GM21786 (cell line): ENCODE measurements at regions not wholly inside any gene's neighbourhood (a gene's known extent, or its start where the extent isn't known, plus 50 kb on each side); places are given as distances from the start of the nearest gene placed in this dataset.
"Not testable (repeated sequence)": the region's sequence is repeated elsewhere in the genome, so short reads cannot be mapped to it uniquely, and the experiment has no call there.

Experiments
- ATAC-seq: cut with Tn5 transposase; IDR thresholded peaks from one replicate; pipeline ENCODE4 v1.9.1; 2021; ENCODE audit not compliant: unreplicated experiment

- ATAC-seq, result no peak
These were observed 103.1 kb upstream of the SULF2 start for GRCh38 chr20:47888351-47888750.

DNA sequence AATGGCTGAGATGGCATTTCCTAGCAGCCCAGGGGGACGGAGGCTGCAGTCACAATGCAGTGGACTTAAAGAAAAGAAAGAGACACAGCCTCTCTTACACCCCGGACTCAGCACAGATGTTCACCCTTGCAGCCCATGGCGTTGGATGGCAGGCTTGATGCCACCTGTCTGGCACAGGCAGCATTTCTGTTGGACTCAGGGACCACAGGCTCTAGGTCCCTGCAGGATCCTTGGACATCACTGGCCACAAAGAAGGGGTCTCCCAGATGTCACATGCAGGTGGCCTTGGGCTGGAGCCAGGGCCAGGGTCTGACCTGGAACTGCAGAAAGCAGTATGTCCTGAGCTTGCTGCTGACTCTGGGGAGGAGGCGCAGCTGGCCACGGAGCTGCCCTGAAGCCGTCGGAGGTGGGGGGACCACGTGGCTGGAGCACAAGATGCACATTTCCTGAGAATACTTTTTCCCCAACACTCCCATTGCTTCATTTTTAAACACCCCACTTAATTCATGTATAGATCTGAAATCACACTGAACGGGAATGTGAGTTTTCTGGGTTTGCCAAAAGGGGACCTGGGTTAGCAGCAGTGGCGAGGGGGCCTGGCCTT, 102.3 kb upstream of the SULF2 start:
- no peak for ATAC-seq

DNA sequence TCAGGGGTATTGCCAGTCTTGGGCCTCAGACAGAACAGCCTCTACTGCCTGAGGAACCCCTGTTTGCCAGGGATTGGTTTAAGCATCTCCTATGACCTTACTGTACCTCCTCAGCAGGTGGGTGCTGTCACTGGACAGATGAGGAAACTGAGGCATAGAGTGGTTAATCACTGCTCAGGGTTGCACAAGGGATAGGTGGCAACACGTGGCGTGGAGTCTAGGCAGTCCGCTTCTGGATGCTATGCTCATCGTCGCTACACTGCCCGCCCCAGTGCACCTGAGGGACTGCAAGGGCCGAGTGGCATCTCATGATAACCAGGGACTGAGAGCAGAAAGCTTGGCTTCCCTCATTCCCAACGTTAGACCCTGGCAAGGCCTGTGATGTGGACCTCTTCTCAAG, 101.8 kb upstream of the SULF2 start:
- no peak for ATAC-seq

GRCh38 chr20:47886454-47887041, 101.3 kb upstream of the SULF2 start:
- ATAC-seq, result no peak

- no peak for ATAC-seq
These were observed 100.7 kb upstream of the SULF2 start for GRCh38 chr20:47885909-47886453.

DNA sequence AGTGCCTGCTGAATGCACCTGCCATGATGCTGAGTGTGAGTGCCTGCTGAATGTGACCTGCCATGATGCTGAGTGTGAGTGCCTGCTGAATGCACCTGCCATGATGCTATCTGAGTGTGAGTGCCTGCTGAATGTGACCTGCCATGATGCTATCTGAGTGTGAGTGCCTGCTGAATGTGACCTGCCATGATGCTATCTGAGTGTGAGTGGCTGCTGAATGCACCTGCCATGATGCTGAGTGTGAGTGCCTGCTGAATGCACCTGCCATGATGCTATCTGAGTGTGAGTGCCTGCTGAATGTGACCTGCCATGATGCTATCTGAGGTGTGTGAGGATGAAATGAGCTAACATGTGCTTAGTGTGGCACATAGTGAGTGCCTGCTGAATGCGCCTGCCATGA, 98.7 kb upstream of the SULF2 start:
- ATAC-seq, result not testable (repeated sequence)

GRCh38 chr20:47883186-47883585, 97.9 kb upstream of the SULF2 start:
- ATAC-seq, result no peak

DNA sequence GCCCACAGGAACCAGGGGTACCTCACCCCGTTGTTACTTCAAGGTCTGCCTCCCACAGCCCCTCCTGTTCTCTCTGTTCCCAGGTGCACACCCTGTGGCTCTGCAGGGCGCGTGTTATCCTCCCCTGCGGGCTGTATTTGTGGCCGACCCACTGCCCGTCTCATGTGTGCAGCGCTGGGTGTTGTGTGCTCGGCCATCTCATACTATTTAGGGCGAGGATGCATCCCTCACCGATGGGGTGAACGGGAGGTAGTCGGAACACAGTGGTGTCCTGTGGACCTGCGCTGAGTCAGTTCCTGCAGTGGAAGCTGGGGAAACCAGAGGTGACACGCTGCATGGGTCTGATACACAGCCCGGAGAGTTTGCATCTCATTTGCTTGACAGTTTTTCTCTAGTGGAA, 94.5 kb upstream of the SULF2 start:
- no peak for ATAC-seq

DNA sequence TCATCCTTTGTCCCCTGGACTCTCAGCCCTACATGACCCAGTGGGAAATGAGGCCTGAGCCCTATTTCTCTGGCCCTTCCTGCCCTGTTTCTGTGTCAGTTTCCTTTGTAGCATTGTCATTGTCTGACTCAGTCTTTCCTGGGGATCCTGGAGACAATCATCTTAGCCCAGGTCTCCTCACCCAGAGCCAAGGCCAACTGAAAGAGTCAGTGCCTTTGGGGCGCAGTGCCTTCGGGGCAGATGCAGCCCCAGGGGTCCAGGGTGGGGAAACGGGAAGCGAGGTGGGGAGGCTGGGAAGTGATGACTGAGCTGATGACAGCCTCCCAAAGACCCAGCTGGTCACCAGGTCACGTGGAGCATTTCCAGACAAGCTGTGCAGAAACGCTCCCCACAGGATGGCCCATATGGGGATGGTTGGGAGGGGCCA, 93.3 kb upstream of the SULF2 start:
- no peak for ATAC-seq

DNA sequence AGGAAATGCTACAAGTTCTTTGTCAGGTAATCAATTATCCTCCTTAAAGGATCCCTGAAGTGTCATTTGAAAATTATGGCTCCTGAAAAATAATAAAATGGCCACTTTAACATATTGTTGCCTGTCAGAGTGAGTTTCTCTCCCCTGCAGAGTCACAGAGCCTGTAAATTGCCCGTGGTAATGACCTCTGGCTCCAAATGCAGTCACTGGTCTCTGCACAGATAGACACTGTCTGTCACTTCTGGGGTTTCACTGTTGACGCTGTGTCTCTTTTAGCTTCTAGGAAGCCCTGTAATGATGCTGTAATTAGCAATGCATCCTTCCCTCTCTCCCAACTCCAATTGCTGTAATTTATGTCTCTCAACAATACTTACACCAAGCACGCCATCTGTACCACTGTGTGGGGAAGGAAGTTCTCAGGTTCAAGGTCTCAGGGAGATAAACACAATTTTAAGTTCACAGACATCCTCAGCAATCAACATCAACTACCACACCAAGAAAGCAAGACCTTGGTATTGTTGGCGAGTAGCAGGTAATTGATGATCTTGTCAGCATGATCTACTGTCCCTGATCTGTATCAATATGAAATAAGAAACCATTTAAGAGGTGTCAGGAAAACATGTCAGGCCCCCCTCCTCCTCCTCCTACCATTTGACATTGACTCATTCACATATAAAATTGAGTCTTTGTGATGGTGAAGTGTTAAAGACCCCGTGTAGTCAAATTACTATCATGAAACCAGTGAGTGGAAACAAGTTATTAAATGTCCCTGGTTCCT, 91.2 kb upstream of the SULF2 start:
- ATAC-seq, result no peak

GRCh38 chr20:47875297-47876025, 90.2 kb upstream of the SULF2 start:
- no peak for ATAC-seq

DNA sequence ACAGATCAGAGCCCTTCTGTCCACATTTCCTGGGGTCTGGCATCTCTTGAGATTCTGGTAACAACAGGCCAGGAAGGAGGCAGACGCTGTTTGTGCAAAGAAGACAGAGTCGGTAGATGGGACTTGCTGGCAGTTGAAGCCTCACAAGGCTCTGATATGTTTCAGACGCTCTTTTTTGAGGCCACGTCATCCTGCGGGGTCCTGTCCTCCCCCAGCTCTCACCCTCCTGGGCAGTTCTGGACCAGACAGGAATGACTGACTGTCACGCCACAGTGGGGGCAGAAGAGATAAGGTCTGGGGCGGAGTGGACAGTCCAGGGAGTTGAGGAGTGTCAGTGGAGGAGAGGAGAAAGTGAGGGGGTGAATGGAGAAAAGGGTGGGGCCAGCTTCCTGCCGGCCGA, 87.1 kb upstream of the SULF2 start:
- no peak for ATAC-seq

GRCh38 chr20:47870475-47870874, 85.2 kb upstream of the SULF2 start:
- no peak for ATAC-seq

DNA sequence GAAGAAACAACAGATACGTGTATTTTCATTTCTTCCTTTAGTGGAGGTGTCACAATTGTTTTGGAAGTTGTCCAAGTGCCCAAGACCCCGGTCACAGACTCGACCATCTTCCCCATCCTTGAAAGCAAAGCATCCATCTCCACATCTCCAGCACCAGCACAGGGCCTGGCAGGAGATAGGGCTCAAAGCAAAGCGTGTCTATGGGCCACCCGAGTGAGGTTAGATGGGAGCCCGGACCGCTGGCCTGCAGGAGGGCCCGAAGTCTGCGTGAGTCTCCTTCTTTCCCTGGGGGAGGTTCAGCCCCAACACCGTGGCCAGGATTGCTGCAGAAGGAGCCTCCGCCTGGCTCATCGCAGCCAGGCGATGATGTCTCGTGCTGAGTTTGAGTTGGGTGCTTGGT, 83.5 kb upstream of the SULF2 start:
- ATAC-seq, result no peak

GRCh38 chr20:47868236-47868635, 83.0 kb upstream of the SULF2 start:
- no peak for ATAC-seq

DNA sequence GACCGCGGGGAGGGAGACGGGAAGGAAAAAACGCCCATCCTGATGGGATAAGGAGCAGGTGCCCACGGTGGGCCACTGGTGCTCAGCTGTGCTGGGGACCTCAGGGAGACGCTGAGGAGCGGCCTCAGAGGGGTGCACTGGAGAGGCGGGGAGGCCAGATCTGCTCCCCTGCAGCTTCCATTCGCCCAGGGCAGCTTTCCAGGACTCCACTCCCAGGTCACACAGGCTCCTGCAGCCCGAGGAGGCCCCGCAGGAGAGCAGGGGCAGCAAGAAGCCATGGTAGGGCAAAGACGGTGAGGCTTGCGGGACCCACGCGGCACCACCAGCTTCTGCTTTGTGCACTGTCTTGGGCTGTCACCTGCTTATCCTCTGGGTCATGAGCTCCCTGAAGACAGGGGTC, 82.5 kb upstream of the SULF2 start:
- ATAC-seq, result no peak

GRCh38 chr20:47866480-47866879, 81.2 kb upstream of the SULF2 start:
- ATAC-seq, result no peak

DNA sequence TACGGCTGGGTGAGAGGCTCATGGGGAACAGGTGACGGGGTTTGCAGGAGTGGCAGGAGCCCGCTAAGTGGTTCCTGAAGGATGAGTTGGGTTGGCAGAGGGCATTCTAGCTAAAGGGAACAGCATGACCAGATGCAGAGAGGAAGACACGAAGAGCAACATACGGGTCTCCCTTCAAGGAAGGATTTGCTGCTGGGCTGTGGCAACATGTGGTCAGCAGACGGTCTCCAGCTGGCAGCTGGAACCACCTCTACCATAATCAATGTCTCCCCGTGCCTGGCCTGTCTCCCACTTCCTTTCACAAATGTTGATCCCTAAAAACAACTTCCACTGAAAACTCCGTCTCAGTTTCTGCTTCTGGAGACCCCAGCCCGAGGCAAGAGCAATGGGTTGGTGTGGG, 80.6 kb upstream of the SULF2 start:
- no peak for ATAC-seq

- ATAC-seq, result no peak
These were observed 80.2 kb upstream of the SULF2 start for GRCh38 chr20:47865451-47865850.

- ATAC-seq, result no peak
These were observed 78.7 kb upstream of the SULF2 start for GRCh38 chr20:47863981-47864380.

DNA sequence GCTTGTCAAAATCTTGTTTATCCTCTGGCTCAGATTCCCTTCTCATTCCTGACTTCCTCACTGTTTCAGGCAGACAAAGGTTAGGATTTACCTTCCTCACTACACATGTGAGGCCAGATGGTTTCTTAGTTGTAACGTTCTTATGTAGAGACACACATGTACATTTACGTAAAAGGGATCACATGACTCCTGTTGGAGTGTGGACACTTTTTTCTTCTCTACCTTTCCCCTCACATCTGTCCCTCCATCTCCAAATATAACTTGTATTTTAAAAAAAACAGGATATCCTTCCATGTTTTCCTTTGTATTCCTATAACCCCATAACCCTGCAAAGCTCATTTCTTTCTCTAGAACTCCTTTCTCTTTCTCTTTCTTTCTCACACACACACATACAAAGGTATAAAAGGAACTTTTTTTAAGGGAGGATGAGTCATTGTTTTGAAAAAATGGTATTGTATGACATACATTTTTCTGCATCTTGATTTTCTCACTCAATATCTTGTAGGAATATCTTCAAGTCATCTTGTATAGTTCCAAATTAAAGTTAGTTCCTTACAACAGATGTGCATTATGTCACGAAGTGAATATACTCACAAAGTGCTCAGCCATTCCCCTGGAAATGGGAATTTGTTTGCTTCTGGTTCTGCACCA, 78.2 kb upstream of the SULF2 start:
- no peak for ATAC-seq
